Heart left ventricle (tissue), 13 donors: ENCODE measurements at regions not wholly inside any gene's neighbourhood (a gene's known extent, or its start where the extent isn't known, plus 50 kb on each side); places are given as distances from the start of the nearest gene placed in this dataset.

Experiments
- POLR2A ChIP-seq, 2 donors: fragments of 450-650 bp; IDR thresholded peaks; one replicate each; pipeline ENCODE4 v1.6.1; 2017; ENCODE audit warnings: antibody characterized with exemption in 2 of 2, mild to moderate bottlenecking in 2 of 2, moderate library complexity in 2 of 2
- TF ChIP-seq, protein P1 (sequence below), 12 donors: fragments of 200-600 bp; sonication (generic) in 4 of 12; IDR thresholded peaks; one replicate each; pipeline versions ENCODE4 v1.5.0 to v1.8.0; 2018 to 2022; ENCODE audit warnings: antibody characterized with exemption in 12 of 12, mild to moderate bottlenecking in 5 of 12
- donor health status: ischemic (EF 13 %, LVEDD 7.1; RV severe dilation, severe dysfunction).
- donor health status: DM: no; HTN: yes; CAD: no.
- donor health status: DM: no; HTN: no; CAD: no.
- donor health status: ischemic (EF 25% LVEDD 6.9; RV normal size, moderate dysfunction).
- donor health status: ischemic (EF 25% LVEDD 5.7; RV mildly dilated, moderate dysfunction).
- donor health status: ischemic (EF 35%, LVEDD 5.7; RV mildly dilated, moderate dysfunction).
- donor health status: nonischemic (EF 11% LVEDD 7.7; RV severe dilation, severe dysfunction).
- donor health status: DM: yes; HTN: yes; CAD: no.
- donor health status: PGD.
- donor health status: ischemic (EF 29% LVEDD 5.4; RV normal size, mild dysfunction).
- donor health status: nonischemic (EF 23%, LVEDD 6.1; RV moderate dilation, normal function).

GRCh38 chr7:18295781-18296423 is 199.6 kb upstream of the HDAC9 start:
- TF ChIP-seq, protein P1, sequence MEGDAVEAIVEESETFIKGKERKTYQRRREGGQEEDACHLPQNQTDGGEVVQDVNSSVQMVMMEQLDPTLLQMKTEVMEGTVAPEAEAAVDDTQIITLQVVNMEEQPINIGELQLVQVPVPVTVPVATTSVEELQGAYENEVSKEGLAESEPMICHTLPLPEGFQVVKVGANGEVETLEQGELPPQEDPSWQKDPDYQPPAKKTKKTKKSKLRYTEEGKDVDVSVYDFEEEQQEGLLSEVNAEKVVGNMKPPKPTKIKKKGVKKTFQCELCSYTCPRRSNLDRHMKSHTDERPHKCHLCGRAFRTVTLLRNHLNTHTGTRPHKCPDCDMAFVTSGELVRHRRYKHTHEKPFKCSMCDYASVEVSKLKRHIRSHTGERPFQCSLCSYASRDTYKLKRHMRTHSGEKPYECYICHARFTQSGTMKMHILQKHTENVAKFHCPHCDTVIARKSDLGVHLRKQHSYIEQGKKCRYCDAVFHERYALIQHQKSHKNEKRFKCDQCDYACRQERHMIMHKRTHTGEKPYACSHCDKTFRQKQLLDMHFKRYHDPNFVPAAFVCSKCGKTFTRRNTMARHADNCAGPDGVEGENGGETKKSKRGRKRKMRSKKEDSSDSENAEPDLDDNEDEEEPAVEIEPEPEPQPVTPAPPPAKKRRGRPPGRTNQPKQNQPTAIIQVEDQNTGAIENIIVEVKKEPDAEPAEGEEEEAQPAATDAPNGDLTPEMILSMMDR (IDR thresholded peaks at IDR 0.05): peak in 8 of 12 donors; percentile 16 to 50 (median 22)
- TF ChIP-seq POLR2A (IDR thresholded peaks at IDR 0.05): no peak
